C4-2B (cell line): ENCODE measurements at regions not wholly inside any gene's neighbourhood (a gene's known extent, or its start where the extent isn't known, plus 50 kb on each side); places are given as distances from the start of the nearest gene placed in this dataset.

Experiments
- H3K27ac ChIP-seq: fragments of 450-650 bp; 2 replicates; pipeline ENCODE4 v1.5.1; 2017
- CTCF ChIP-seq: fragments of 450-650 bp; conservative IDR thresholded peaks from 2 replicates; pipeline ENCODE4 v1.5.1; 2017; ENCODE audit warnings: mild to moderate bottlenecking
- ZFX ChIP-seq: fragments of 450-650 bp; IDR thresholded peaks from 2 replicates; pipeline ENCODE4 v1.6.1; 2017

DNA sequence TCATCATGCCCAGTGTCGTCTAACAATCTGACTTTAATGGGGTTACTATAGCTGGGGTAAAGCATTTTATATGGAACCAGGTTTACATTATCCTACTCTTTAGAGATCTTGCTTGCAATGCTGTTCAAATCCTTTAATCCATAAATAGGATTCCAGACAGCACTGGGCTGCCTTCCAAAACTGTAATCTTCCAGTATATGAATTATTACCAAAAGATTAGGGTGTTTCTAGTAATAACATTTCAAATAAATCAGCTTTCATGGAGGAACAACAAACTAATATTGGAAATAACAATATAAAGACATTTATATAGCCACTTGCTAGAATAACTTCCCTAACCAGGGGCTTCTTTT lies 88.6 kb upstream of the PLXNA2 start:
- no peak overlapping the region for H3K27ac ChIP-seq
- TF ChIP-seq CTCF (no peak), ZFX (no peak)

GRCh38 chr1:208333676-208334075 lies 89.5 kb upstream of the PLXNA2 start:
- TF ChIP-seq ZFX (no peak), CTCF (no peak)
- no peak overlapping the region for H3K27ac ChIP-seq

GRCh38 chr1:208335371-208336136 lies 91.4 kb upstream of the PLXNA2 start:
- TF ChIP-seq CTCF (no peak), ZFX (no peak)

DNA sequence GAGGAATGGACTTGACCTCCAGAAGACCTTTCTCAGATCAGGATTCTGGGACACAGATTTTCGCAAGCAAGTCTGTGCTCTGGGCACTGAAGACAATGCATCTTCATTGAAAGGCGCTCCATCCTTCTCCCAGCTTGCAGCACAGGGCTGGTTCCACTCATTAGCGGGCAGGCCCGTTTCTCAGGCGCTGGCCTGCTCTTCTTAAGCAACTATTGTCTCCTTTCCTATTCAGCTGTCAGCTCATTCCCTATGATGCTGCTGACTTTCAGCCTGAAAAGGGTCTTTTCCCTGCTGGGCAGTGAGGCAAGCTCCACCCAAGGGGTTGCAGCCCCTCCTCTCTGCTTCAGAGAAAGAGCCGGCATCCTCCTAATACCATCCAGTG lies 91.9 kb upstream of the PLXNA2 start:
- TF ChIP-seq ZFX: no peak
- TF ChIP-seq CTCF: no peak

More at GRCh38 chr1:208335371-208336136, 91.4 kb upstream of the PLXNA2 start:
- no peak overlapping the region for H3K27ac ChIP-seq

GRCh38 chr1:208339911-208340310 lies 95.7 kb upstream of the PLXNA2 start:
- TF ChIP-seq CTCF: no peak
- TF ChIP-seq ZFX: no peak
- H3K27ac ChIP-seq: no peak overlapping the region

More for the DNA sequence above, 91.9 kb upstream of the PLXNA2 start:
- H3K27ac ChIP-seq: no peak overlapping the region

DNA sequence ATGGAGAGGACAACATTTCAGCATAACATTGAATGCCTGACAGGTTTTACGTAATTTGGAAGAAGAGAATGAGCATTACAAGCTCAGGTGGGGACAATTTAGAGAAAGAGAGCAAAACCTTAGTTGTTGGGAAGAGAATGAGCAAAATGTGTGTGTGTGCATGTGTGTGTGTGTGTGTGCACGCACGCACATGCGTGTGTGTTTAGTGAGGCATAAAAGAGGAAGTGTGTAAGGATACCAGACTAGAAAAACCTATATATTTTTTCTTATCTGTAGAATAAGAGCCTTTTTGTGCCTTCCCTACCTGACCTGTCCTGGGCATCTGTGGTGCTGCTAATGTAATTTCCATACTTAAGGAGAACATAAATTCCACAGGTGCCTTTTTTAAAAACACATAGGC lies 99.0 kb upstream of the PLXNA2 start:
- no peak overlapping the region for H3K27ac ChIP-seq
- TF ChIP-seq ZFX (no peak), CTCF (no peak)

GRCh38 chr1:208344202-208344857 lies 100.1 kb upstream of the PLXNA2 start:
- no peak for TF ChIP-seq ZFX
- TF ChIP-seq CTCF: no peak
- H3K27ac ChIP-seq: no peak overlapping the region
